ENCODE measurements at regions not wholly inside any gene's neighbourhood (a gene's known extent, or its start where the extent isn't known, plus 50 kb on each side); places are given as distances from the start of the nearest gene placed in this dataset.

GRCh38 chr16:35506898-35507194 lies 2047.4 kb downstream of the TP53TG3F start:
- no peak for TF ChIP-seq CTCF (conservative IDR thresholded peaks at IDR 0.05)
- TF ChIP-seq ZFX (IDR thresholded peaks at IDR 0.05), result no peak

Data from C4-2B (cell line).